ENCODE measurements at regions not wholly inside any gene's neighbourhood (a gene's known extent, or its start where the extent isn't known, plus 50 kb on each side); places are given as distances from the start of the nearest gene placed in this dataset.
"Not testable (repeated sequence)": the region's sequence is repeated elsewhere in the genome, so short reads cannot be mapped to it uniquely, and the experiment has no call there.

DNA sequence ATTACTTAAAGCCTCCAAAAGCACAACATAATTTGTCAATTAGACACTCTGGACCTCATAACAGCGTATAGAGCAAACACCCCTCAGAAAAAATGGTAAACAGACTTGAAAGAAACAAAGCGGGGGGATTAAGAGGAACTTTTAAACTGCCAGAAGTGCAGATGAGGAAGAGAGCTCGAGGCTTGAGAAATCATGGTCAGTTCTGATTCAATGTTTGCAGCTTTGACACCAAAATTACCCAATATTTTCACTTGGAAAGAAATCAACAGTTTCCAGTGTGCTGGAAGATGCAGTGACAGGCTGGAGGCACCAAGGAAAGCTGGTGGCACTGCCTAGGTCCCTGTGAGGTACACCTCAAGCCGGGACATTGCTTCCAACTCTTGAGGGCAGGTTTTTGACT lies 180.9 kb upstream of the TOX3 start:
- no peak for DNase-seq

GRCh38 chr16:52727441-52727840 lies 180.5 kb upstream of the TOX3 start:
- DNase-seq, result no peak

DNA sequence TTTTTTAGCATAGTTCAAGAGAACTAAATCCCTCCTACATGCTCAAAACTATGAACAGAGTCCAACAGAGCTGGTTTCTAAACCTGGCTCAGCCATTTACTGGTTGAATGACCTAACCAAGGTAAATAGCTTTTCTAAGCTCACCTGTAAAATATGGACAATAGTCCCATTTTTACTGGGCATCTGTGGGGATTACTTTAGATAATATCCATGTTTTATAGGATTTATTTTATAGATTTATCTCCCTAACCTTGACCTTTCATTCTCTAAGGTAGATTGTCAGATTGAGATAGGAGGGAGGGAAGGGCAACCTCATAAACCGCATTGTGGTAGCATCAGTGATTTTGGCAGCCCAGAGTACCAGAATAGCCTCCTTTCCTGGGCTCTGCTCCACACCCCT lies 178.5 kb upstream of the TOX3 start:
- DNase-seq, result no peak

- no peak for DNase-seq
Observed at GRCh38 chr16:52725043-52725442, 178.1 kb upstream of the TOX3 start.

GRCh38 chr16:52721331-52721730 lies 174.4 kb upstream of the TOX3 start:
- no peak for DNase-seq

DNA sequence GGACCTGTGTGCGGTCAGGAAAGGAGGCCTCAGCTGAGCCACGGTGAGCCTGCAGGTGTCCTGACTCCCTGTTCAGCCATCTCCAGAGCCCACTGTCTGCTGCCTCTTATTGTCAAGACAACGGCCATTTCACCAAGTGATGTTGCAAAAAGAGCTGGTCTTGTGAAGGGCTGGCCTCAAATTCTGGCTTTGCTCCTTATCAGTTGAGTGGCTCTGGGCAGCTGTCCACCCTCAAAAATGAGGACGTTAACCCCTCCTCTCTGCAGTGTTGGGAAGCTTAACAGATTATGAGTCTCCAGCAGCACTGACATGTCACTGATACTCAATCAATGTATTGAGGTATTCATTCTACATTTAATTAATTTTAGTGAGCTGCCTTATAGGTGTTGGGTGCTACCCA lies 171.1 kb upstream of the TOX3 start:
- DNase-seq, result no peak

- DNase-seq, result no peak
Observed at GRCh38 chr16:52713740-52714139, 166.8 kb upstream of the TOX3 start.

GRCh38 chr16:52709306-52709705 lies 162.4 kb upstream of the TOX3 start:
- DNase-seq, result no peak

DNA sequence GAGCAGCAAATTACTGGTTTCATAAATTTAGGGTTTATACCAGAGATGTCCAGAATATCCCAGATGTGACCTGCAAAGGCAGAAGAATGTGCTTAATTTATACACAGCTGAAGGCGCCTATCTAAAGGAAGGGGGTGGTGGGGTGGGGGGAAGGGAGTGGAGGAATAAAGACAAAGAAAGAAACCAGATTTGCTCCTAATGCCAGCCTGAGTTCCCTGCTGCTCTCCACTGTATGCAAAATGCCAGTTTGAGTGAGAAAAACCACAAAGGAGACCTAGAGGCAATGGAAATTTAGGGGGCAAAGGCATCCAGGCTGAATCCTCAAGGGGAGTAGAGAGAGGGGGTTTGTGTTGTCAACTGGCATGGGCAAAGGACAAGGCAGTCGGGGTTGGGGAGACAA lies 161.5 kb upstream of the TOX3 start:
- DNase-seq, result no peak

DNA sequence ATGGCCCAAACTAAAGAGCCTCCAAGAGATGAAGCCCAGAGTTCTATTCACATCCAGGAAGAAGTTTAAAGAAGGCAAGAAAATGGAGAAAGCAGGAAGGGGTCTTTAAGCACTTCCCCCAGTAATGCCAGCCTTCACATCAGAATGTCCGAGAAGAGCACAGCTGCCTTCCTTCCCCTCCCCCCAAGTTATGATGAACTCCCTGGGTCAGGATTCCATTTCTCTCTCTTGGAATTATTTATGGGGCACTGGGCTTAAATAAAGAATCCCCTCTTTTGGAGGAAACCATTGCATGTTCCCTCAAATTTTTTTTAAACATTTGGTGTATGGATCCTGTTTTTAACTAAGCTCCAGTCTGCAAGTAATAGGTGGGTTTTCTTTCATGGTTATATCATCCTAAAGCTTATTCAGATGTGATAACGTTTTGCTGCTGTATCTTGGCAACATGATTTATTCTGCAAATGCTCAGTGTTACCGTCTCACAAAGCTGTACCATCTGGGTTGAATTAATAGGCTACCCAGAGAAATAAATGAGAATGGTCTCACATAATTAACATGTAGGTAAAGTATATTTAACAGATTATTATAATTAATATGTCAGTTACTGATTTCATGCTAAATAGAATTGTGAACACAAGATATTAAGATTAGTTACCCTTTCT lies 160.9 kb upstream of the TOX3 start:
- DNase-seq, result no peak

- no peak for DNase-seq
Observed at GRCh38 chr16:52705122-52705521, 158.2 kb upstream of the TOX3 start.

DNA sequence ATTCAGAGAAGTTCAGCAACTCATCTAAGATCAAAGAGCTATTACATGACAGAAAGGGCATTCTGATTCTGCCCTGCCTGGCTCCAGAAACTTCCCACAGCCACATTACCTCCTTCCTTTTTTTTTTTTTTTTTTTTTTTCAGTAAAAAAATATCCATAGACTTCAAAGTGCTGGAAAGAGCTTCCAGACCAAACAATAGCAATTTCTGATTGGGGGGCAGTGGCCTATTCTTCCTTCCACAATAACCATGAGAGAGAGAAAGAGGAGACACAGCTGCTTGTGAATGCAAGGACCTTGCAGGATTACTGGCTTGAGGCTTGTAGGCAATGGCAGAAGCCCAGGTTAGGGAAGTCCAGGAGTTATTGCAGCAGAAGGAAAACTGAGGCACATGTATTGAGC lies 151.0 kb upstream of the TOX3 start:
- no peak for DNase-seq

DNA sequence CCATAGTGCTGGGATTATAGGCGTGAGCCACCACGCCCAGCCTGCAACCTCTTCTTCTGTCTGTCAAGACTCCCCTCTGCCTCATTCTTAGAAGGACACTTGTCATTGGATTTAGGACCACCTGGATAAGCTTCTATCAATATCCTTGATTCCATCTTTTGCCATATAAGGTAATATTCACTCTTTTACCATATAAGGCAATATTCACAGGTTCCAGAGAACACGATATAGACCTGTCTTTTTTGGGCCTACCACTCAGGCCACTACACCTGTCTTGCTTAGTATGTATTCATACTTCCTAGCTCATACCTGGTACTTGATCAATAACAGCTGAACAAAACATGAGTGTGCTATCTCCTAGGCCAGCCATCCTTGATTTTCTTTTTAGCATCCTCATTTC lies 149.2 kb upstream of the TOX3 start:
- no peak for DNase-seq

DNA sequence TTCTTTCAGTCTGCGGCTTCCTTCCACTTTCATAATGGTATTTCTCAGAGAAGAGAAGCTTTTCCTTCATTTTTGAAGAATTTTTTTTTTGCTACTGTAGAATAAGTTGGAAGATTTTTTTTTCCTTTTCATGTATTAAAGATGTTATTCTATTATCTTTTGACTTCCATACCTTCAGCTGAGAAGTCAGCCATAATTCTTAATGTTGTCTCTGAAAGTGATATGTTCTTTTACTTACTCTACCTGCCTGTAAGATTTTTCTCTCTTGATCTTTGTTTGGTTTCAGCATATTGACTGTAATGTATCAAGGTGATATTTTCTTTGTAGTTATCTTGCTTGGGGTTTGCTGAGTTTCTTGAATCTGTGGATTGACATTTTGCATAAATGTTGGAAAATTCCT lies 143.5 kb upstream of the TOX3 start:
- no peak for DNase-seq

DNA sequence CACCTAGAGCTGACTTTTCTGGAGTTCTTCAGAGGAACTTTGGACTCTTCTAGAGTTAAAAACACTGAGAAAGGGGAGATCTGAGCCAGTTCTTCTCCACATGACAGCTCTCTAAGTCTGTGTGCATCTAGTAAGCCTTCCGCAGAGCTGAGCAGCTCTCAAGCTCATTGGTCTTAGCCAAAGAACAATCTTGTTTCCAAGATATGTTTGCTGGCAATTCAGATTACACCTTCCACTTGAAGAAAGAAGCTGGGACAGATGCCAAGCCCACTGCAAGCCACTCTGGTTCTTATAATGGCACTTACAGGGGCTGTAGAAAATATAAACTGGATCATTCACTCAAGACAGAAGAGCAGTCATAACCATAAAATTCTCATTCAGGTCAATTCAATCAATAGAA lies 134.1 kb upstream of the TOX3 start:
- no peak for DNase-seq

GRCh38 chr16:52677501-52677900 lies 130.6 kb upstream of the TOX3 start:
- DNase-seq, result no peak

DNA sequence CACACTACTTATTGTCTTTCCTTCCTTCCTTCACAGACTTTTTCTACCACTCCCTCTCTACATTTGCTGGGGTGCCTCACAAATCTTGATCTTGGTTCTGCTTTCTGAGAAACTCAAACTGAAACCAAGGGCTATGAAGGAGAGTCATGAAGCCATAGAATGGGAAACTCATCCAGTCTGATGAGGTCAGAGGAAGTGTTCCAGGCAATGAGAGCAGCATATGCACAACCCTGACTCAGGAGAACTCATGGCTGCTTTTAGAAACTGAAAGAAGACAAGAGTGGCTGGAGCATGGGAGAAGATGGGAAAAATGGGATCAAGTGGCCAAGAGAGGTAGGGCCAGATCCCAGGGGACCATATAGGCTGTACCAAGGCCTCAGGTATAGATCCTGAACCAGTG lies 130.0 kb upstream of the TOX3 start:
- DNase-seq, result no peak

GRCh38 chr16:52671590-52671989 lies 124.6 kb upstream of the TOX3 start:
- DNase-seq, result no peak

DNA sequence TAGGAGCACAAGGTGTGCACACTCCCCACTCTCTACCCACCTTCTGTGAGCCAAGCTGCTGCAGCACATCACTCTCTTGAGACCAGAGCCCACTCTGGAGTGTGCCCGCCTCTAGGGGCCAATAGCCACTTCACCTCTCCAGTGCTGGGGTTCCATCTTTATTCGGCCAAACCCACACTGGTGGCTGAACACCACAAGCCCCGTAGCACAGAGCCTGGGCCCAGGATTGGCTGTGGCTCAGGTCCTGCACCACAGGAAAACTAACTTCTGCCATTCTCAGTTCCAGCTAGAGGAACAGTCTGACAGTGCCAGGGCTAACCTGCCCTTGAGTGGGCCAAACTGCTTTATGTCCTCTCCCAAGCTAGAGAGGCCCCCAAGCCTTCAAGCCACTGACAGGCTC lies 111.0 kb upstream of the TOX3 start:
- no peak for DNase-seq

DNA sequence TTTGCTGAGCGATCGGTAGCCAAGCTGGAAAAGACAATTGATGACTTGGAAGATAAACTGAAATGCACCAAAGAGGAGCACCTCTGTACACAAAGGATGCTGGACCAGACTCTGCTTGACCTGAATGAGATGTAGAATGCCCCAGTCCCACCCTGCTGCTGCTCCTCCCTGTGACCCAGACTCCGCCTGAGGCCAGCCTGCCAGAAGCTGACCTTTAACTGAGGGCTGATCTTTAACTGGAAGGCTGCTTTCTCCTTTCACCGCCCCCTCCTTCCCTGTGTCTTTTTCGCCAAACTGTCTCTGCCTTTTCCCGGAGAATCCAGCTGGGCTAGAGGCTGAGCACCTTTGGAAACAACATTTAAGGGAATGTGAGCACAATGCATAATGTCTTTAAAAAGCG lies 109.0 kb upstream of the TOX3 start:
- DNase-seq, result not testable (repeated sequence)

DNA sequence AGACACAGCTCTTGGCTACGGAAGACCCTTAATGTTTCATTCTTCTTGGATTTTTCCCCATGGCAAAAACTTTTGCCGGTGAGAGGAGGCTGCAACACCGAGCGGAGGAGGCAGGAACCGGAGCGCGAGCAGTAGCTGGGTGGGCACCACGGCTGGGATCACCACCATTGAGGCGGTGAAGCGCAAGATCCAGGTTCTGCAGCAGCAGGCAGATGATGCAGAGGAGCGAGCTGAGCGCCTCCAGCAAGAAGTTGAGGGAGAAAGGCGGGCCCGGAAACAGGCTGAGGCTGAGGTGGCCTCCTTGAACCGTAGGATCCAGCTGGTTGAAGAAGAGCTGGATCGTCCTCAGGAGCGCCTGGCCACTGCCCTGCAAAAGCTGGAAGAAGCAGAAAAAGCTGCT lies 108.2 kb upstream of the TOX3 start:
- DNase-seq, result not testable (repeated sequence)

DNA sequence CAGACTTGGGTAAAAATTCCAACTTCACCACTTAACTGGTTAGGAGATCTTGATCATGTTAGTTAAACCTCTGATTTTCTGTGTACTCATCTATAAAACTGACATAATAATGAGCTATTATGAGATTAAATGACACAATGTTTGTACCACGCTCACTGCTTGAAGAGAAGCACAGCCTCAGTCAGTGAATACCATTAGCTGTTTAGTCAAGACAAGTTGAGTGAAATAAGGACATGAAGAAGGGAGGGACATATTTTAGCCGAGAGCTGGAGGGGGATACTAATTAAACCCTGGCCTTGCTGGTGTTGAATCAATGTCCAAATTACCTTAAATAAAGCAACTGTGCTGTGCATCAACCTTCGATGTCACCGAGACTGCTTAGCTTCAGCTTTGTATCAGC lies 105.1 kb upstream of the TOX3 start:
- DNase-seq, result no peak

- no peak for DNase-seq
Observed at GRCh38 chr16:52650789-52651188, 103.8 kb upstream of the TOX3 start.

DNA sequence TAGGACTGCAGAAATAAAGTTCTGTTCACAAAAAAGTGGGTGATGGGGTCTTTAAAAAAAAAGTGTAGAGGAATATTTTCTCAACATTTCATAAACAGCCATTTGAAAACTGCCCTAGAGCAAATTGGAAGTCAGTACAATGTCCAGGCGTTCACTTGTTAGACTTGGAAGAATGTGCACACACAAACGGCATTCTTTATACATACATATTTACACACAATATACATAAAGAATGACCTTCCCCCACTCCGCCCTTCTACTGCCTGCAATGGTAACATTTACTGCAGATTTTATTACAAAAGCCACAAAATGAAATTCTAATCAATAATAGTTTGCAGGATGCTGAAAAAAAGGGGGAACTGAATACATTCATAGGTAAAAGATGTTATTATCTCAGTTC lies 103.4 kb upstream of the TOX3 start:
- DNase-seq, result no peak

DNA sequence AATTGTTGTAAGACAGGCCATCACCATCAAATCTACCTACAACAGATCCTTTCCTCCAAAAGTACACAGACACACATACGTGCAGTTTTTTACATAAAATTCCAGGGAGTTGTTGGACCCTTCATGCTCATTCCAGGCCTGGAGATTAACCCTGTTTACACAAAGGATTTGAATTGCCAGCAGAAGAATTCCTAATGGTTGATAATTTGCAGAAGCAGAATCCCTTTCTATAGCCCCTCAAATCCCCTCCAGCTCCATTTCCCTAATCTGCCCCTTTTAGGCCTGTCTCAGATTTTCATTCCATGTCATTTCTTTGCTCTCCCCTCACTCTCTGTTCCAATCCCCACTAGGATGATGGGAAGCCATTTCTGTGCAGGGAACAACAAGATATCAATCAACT lies 102.9 kb upstream of the TOX3 start:
- no peak for DNase-seq
